HL-60 (cell line): ENCODE measurements at regions not wholly inside any gene's neighbourhood (a gene's known extent, or its start where the extent isn't known, plus 50 kb on each side); places are given as distances from the start of the nearest gene placed in this dataset.

Experiments used
- DNase-seq, 2 experiments: peaks; one replicate each; pipeline ENCODE4 v3.0.0-alpha.2; 2010 to 2020; ENCODE audit warnings: low read depth in 1 of 2, low spot score in 1 of 2
- H3K27ac ChIP-seq: fragments of 250-450 bp; sonication (Bioruptor Pico); replicated peaks from 2 replicates; pipeline ENCODE4 v1.5.1; 2020; ENCODE audit warnings: mild to moderate bottlenecking, moderate library complexity
- H3K27me3 ChIP-seq: fragments of 250-450 bp; sonication (Bioruptor Pico); 2 replicates; pipeline ENCODE4 v1.5.1; 2021; ENCODE audit warnings: mild to moderate bottlenecking, moderate library complexity; ENCODE audit not compliant: insufficient read depth, poor library complexity, severe bottlenecking
- H3K4me3 ChIP-seq: replicated peaks from 2 replicates; pipeline ENCODE4 v1.5.1; 2011; ENCODE audit warnings: mild to moderate bottlenecking, control low read depth, low read length; ENCODE audit not compliant: insufficient read depth
- CTCF ChIP-seq: IDR thresholded peaks from one replicate; pipeline ENCODE4 v1.5.1; 2011; ENCODE audit warnings: low read length, control low read depth, inconsistent platforms; ENCODE audit not compliant: insufficient read depth
- GABPA ChIP-seq: IDR thresholded peaks from 2 replicates; pipeline ENCODE4 v1.6.1; 2012; ENCODE audit warnings: low read depth
- POLR2AphosphoS5 ChIP-seq: IDR thresholded peaks from 2 replicates; pipeline ENCODE4 v1.6.1; 2012; ENCODE audit warnings: low read depth
- REST ChIP-seq: IDR thresholded peaks from 2 replicates; pipeline ENCODE4 v1.6.1; 2012; ENCODE audit warnings: low read depth; ENCODE audit not compliant: insufficient replicate concordance
- SPI1 ChIP-seq: IDR thresholded peaks from 2 replicates; pipeline ENCODE4 v1.6.1; 2012; ENCODE audit warnings: low read depth, mild to moderate bottlenecking, borderline replicate concordance

DNA sequence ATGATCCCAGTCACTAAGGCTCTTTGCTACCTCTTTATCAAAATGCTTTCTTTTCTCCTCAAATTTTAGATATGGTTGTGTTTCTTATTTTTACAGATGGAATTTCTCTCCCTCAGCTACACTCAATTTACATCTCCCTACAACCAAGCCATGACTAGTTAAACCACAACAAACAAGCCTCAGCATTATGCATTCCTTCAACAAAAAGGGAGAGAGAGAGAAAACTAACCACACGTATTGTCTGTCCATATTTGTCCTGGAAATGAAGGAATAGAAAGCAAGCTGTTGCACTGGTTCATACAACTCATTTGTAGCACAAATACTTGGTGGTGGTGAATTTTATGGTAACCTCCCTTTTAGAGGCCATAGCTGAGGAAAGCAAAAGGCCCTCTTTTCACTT lies 286.4 kb downstream of the AHR start:
- no peak for TF ChIP-seq CTCF
- TF ChIP-seq REST: no peak
- Histone ChIP-seq H3K27ac (no peak overlapping the region), H3K27me3 (no peaks in the 10 kb centered on the region), H3K4me3 (no peak overlapping the region)
- DNase-seq: no peak

- Histone ChIP-seq H3K4me3 (no peak overlapping the region), H3K27me3 (no peaks in the 10 kb centered on the region), H3K27ac (no peak overlapping the region)
- no peak for TF ChIP-seq SPI1
- TF ChIP-seq GABPA: no peak
- DNase-seq: no peak
These were observed 288.3 kb downstream of the AHR start for GRCh38 chr7:17586711-17587110.

DNA sequence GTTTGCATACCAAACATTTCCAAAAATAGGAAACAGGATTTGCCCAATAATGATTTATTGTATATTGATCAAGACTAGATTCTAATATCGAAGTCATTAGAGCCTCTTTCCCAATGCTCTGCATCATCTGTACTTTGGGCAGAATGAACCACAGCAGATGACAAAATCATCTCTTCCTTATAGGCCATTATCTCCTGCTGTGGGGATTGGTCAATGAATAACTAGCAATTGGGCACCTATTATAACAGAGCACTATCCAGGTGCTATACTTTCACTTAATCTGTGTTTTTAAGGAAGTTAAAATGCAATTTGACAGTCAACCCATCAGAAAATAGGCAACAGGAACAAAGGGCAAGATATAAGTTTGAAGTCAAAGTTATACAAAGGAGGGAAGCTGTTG lies 290.3 kb downstream of the AHR start:
- Histone ChIP-seq H3K4me3 (no peak overlapping the region), H3K27ac (no peak overlapping the region), H3K27me3 (no peaks in the 10 kb centered on the region)
- DNase-seq: no peak
- TF ChIP-seq REST (no peak), CTCF (no peak), SPI1 (no peak), GABPA (no peak), POLR2AphosphoS5 (no peak)

GRCh38 chr7:17589671-17590070 lies 291.2 kb downstream of the AHR start:
- DNase-seq: no peak
- no peak overlapping the region for H3K4me3 ChIP-seq
- H3K27ac ChIP-seq: no peak overlapping the region
- TF ChIP-seq SPI1: no peak
- no peak for TF ChIP-seq POLR2AphosphoS5
- TF ChIP-seq GABPA: no peak
- TF ChIP-seq CTCF: no peak
- TF ChIP-seq REST: no peak
- no peaks in the 10 kb centered on the region for H3K27me3 ChIP-seq
